ENCODE measurements at regions not wholly inside any gene's neighbourhood (a gene's known extent, or its start where the extent isn't known, plus 50 kb on each side); places are given as distances from the start of the nearest gene placed in this dataset.
"Not testable (repeated sequence)": the region's sequence is repeated elsewhere in the genome, so short reads cannot be mapped to it uniquely, and the experiment has no call there.

DNA sequence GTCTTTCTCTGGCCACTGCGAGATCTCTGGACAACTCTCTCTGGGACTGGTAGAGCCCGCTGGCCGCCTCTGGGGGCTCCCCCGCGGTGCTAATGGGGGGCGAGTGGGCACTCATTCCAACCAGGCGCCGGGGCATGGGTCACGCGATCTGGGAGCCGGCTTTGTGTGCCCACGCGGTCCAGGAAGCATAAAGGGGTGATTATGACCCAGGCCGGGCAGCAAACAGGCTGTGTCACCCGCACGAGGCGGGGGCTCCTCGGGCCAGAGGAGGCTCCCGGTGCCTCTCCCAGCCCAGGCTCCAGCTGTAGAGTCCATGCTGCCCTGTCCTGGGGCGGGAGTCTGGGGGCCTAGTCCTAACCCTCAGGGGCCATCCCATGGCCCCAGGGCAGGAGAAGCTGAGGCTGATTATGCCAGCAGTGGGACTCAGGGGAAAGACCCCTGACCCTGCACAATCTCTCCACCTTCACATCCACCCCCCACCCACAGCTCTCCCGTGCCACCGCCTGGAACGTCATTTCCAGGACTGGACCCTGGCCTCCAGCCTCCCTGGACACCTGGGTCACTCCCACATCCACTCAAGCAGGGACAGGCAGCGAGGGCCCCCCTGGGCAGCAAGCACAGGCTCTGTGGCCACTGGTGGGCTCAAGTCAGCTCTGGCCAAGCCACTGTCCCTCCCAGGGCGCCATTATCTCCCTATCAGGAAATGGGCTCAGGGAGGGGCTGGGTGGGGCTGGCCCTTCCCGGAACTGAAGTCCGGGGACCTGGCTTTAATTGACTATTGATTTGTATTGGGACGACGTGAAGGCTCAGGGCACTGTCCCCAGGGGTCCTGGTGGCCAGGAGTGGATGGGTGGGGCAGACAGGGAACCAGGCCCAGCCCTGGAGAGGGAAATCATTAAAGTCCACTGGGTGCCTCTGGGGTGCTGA lies 50.0 kb downstream of the PTPRS start:
- no peak overlapping the region for H3K27ac ChIP-seq (ENCODE audit: low read depth, low read length)
- peaks cover 5% of the 10 kb centered on the region for H3K36me3 ChIP-seq (ENCODE audit: insufficient read depth, low read length)
- H3K4me1 ChIP-seq (ENCODE audit: insufficient read depth, low read length) = peaks cover 31% of the 10 kb centered on the region
- no peak overlapping the region for H3K4me3 ChIP-seq (ENCODE audit: low read depth in 1 of 2, low read length in 2 of 2)
- no peaks in the 10 kb centered on the region for H3K27me3 ChIP-seq (ENCODE audit: control insufficient read depth in 1 of 2, insufficient read depth in 2 of 2, low read length in 2 of 2)
- H3K9ac ChIP-seq (ENCODE audit: low read length) = no peak overlapping the region
- H3K9me3 ChIP-seq (ENCODE audit: low read length) = no peaks in the 10 kb centered on the region

DNA sequence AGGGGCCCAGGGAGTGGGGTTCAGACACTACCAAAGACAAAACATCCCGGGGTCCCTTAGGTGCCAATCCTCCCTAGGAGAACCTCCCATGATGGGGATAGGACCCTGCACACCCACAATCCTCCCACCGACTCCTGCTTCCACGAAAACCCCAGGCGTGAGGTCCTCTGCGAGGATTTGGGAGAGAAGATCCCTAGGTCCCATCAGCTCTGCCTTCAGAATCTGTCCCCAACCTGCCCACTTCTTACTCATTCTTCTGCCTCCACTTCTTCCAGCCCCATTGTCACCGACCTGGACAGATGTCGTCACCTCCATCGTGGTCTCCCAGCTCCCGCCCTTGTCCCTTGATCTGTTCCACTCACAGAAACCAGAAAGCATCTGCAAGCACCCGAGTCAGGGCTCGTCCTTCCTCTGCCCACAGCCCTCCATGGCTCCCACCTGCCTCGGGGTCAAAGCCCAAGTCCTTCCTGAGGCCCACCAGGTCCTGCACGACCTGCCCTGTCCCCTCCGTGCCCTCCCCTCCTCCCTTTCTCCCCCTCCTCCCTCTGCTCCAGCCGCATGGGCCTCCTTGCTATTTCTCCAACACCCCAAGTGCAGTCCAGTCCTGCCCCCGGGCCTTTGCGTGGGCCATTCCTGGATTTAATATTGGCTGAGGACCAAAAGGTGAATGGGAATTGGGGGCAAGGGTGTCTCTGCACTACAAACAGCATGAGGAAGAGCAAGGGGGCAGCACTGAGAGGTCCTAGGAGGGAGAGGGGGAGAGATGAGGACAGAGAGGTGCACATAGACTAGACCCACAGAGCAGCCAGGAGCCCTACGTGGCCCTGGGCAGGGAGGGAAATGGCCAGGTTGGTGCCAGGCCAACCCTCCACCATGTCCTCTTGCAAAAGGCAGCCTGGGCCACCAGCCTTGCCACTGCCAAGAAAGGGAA lies 51.3 kb downstream of the PTPRS start:
- Histone ChIP-seq H3K27ac (ENCODE audit: low read depth, low read length) (no peak overlapping the region), H3K4me1 (ENCODE audit: insufficient read depth, low read length) (peaks cover 31% of the 10 kb centered on the region), H3K9me3 (ENCODE audit: low read length) (no peaks in the 10 kb centered on the region), H3K4me3 (ENCODE audit: low read depth in 1 of 2, low read length in 2 of 2) (no peak overlapping the region), H3K9ac (ENCODE audit: low read length) (no peak overlapping the region), H3K27me3 (ENCODE audit: control insufficient read depth in 1 of 2, insufficient read depth in 2 of 2, low read length in 2 of 2) (no peaks in the 10 kb centered on the region), H3K36me3 (ENCODE audit: insufficient read depth, low read length) (peaks cover 14% of the 10 kb centered on the region)

DNA sequence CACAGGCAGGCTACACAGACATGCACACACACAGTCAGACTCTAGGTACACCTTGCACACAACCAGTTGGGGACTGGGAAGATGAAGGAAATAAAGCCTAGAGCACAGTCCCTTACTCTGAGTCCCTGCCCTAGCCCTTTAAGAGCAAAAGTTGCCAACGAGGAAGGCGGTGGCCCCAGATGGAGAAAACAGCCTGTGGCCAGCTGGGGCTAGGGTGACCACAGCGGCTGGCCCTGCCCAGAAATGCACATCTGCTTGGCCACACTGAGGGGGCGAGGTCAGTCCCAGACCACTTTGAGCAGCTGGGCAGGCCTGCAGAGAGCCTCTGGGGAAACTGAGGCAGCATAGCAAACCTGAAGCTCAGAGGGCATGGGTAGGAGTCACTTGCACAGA lies 52.3 kb downstream of the PTPRS start:
- Histone ChIP-seq H3K9ac (ENCODE audit: low read length) (no peak overlapping the region), H3K27ac (ENCODE audit: low read depth, low read length) (no peak overlapping the region), H3K4me1 (ENCODE audit: insufficient read depth, low read length) (peaks cover 31% of the 10 kb centered on the region), H3K27me3 (ENCODE audit: control insufficient read depth in 1 of 2, insufficient read depth in 2 of 2, low read length in 2 of 2) (no peaks in the 10 kb centered on the region), H3K9me3 (ENCODE audit: low read length) (no peaks in the 10 kb centered on the region), H3K36me3 (ENCODE audit: insufficient read depth, low read length) (peaks cover 14% of the 10 kb centered on the region), H3K4me3 (ENCODE audit: low read depth in 1 of 2, low read length in 2 of 2) (peak overlapping the region in 1 of 2 donors; percentile 5)

DNA sequence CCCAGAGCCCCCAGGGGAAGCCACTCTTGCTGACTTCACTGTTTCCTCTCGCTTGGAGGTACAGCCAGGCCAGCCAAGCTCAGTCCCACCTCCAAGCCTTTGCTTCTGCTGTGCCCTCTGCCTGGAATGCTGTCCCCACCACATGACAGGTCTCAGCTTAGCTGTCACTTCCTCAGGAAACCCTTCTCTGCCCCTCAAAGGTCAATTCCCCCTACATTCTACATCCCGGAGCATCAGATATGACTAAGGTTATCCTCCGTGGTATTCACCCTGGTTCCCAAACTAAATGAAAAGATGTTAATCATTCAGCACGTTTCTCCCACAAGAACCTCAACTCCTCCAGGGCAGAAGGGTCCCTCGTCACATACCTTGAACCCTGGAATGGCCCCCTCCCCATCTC lies 53.5 kb downstream of the PTPRS start:
- peaks cover 14% of the 10 kb centered on the region for H3K36me3 ChIP-seq (ENCODE audit: insufficient read depth, low read length)
- no peak overlapping the region for H3K27ac ChIP-seq (ENCODE audit: low read depth, low read length)
- H3K9ac ChIP-seq (ENCODE audit: low read length) = no peak overlapping the region
- H3K9me3 ChIP-seq (ENCODE audit: low read length) = no peaks in the 10 kb centered on the region
- H3K4me3 ChIP-seq (ENCODE audit: low read depth in 1 of 2, low read length in 2 of 2) = no peak overlapping the region
- peaks cover 27% of the 10 kb centered on the region for H3K4me1 ChIP-seq (ENCODE audit: insufficient read depth, low read length)
- H3K27me3 ChIP-seq (ENCODE audit: control insufficient read depth in 1 of 2, insufficient read depth in 2 of 2, low read length in 2 of 2) = no peaks in the 10 kb centered on the region

DNA sequence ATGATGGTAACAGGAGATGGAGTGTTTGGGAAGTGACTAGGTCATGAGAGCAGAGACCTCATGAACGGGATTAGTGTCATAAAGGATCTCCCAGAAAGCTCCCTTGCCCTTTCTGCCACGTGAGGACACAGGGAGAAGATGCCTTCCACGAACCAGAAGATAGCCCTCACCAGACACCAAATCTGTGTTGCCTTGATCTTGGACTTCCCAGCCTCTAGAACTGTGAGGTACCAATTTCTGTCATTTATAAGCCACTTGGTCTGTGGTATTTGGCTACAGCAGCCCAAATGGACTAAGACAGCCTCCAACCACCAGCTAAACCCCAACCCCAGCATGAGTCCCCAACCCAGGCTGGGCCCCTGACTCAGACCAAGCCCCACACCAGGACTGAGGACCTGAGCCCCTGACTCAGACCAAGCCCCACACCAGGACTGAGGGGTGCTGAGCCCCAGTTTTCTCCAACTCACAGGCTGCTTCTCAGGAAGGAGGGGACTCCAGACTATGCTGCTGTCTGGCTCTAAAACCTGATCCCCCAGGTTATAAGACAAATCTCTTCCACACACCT lies 54.1 kb downstream of the PTPRS start:
- H3K36me3 ChIP-seq (ENCODE audit: insufficient read depth, low read length) = peaks cover 14% of the 10 kb centered on the region
- no peak overlapping the region for H3K9ac ChIP-seq (ENCODE audit: low read length)
- H3K27me3 ChIP-seq (ENCODE audit: control insufficient read depth in 1 of 2, insufficient read depth in 2 of 2, low read length in 2 of 2) = no peaks in the 10 kb centered on the region
- H3K4me1 ChIP-seq (ENCODE audit: insufficient read depth, low read length) = peaks cover 22% of the 10 kb centered on the region
- H3K9me3 ChIP-seq (ENCODE audit: low read length) = no peaks in the 10 kb centered on the region
- H3K27ac ChIP-seq (ENCODE audit: low read depth, low read length) = no peak overlapping the region
- no peak overlapping the region for H3K4me3 ChIP-seq (ENCODE audit: low read depth in 1 of 2, low read length in 2 of 2)

DNA sequence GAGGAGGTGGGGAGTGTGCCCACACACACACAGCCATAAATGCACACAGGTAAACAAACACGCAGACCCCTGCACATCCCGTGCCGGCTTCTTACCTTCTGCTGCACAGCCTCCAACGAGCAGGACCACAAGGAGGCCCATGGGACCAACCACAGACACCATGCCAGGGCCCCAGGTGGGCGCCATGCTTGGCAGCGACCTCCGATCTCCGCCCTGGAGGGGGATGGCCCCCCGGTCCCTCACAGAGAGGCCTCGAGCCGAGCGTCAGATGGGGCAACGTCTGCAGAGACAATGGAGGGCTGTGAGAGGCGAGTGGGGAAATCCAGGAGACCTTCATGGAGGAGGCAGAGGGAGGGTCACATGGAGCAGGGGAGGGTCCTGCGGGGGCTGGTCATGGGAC lies 54.7 kb downstream of the PTPRS start:
- no peak overlapping the region for H3K4me3 ChIP-seq (ENCODE audit: low read depth in 1 of 2, low read length in 2 of 2)
- H3K9me3 ChIP-seq (ENCODE audit: low read length) = no peaks in the 10 kb centered on the region
- peaks cover 16% of the 10 kb centered on the region for H3K4me1 ChIP-seq (ENCODE audit: insufficient read depth, low read length)
- no peak overlapping the region for H3K27ac ChIP-seq (ENCODE audit: low read depth, low read length)
- no peaks in the 10 kb centered on the region for H3K27me3 ChIP-seq (ENCODE audit: control insufficient read depth in 1 of 2, insufficient read depth in 2 of 2, low read length in 2 of 2)
- H3K9ac ChIP-seq (ENCODE audit: low read length) = no peak overlapping the region
- peaks cover 14% of the 10 kb centered on the region for H3K36me3 ChIP-seq (ENCODE audit: insufficient read depth, low read length)

DNA sequence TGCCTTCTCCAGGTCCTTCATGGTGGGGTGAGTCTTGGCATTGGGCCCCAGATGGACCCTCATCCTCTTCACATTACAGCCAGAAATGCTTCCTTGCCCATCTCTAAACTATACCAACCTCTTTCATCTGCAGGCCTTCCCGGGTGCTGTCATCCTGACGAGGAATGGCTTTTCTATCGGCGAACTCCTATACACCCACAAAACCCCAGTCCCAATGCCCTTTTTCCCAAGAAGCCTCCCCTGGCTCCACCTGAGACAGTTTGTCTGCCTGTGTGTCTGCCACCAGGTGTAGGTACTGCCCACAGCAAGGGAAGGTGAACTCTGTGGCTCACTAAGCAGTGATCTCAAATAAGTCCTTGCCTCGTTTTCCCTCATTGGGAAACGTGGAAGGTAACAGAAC lies 55.3 kb downstream of the PTPRS start:
- H3K36me3 ChIP-seq (ENCODE audit: insufficient read depth, low read length) = peaks cover 14% of the 10 kb centered on the region
- no peaks in the 10 kb centered on the region for H3K9me3 ChIP-seq (ENCODE audit: low read length)
- H3K27ac ChIP-seq (ENCODE audit: low read depth, low read length) = no peak overlapping the region
- no peak overlapping the region for H3K9ac ChIP-seq (ENCODE audit: low read length)
- peaks cover 12% of the 10 kb centered on the region for H3K4me1 ChIP-seq (ENCODE audit: insufficient read depth, low read length)
- no peak overlapping the region for H3K4me3 ChIP-seq (ENCODE audit: low read depth in 1 of 2, low read length in 2 of 2)
- no peaks in the 10 kb centered on the region for H3K27me3 ChIP-seq (ENCODE audit: control insufficient read depth in 1 of 2, insufficient read depth in 2 of 2, low read length in 2 of 2)

DNA sequence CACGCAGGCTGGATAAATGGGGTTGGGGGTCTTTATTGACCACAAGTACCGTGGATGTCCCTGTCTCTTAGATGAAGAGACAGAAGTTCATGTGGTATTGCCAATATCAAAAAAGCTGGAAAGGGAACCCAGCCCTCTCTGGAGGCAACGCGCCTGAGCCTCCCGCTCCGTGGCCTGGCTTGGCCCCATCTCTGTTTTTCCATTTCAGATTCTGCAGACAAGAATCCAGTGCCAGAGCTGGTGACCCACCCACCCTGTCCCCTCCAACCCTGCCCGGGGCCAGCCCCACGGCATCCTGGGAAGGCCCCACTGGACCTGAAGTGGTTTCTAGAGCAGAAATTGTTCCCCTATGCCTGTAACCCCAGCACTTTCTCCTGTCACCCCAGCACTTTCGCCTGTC lies 57.7 kb downstream of the PTPRS start:
- Histone ChIP-seq H3K27me3 (ENCODE audit: control insufficient read depth in 1 of 2, insufficient read depth in 2 of 2, low read length in 2 of 2) (no peaks in the 10 kb centered on the region), H3K36me3 (ENCODE audit: insufficient read depth, low read length) (peaks cover 14% of the 10 kb centered on the region), H3K27ac (ENCODE audit: low read depth, low read length) (no peak overlapping the region), H3K9me3 (ENCODE audit: low read length) (no peaks in the 10 kb centered on the region), H3K4me1 (ENCODE audit: insufficient read depth, low read length) (peaks cover under 1% of the 10 kb centered on the region), H3K9ac (ENCODE audit: low read length) (no peak overlapping the region), H3K4me3 (ENCODE audit: low read depth in 1 of 2, low read length in 2 of 2) (no peak overlapping the region)

DNA sequence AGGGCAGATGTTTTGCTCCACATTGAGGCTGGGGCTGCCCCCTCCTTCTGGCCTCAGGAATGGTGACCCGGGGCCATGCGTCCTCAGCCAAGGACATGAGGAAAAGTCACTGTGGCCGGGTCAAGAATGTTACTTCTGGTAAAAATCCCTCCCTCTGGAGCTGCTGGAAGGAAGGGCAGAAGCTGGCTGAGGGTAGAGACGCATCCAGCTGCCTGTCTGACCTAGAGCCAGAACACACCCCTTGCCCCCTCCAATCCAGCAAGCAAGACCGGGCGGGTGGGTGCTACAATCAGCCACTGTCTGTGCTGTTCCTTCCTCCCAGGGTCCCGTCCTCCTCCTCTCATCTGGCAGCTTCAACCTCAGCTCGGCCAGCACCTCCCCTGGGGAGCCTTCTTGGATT lies 59.0 kb downstream of the PTPRS start:
- H3K36me3 ChIP-seq (ENCODE audit: insufficient read depth, low read length) = peaks cover 14% of the 10 kb centered on the region
- H3K27ac ChIP-seq (ENCODE audit: low read depth, low read length) = no peak overlapping the region
- no peaks in the 10 kb centered on the region for H3K9me3 ChIP-seq (ENCODE audit: low read length)
- no peak overlapping the region for H3K4me3 ChIP-seq (ENCODE audit: low read depth in 1 of 2, low read length in 2 of 2)
- H3K9ac ChIP-seq (ENCODE audit: low read length) = no peak overlapping the region
- H3K27me3 ChIP-seq (ENCODE audit: control insufficient read depth in 1 of 2, insufficient read depth in 2 of 2, low read length in 2 of 2) = no peaks in the 10 kb centered on the region
- H3K4me1 ChIP-seq (ENCODE audit: insufficient read depth, low read length) = no peaks in the 10 kb centered on the region

DNA sequence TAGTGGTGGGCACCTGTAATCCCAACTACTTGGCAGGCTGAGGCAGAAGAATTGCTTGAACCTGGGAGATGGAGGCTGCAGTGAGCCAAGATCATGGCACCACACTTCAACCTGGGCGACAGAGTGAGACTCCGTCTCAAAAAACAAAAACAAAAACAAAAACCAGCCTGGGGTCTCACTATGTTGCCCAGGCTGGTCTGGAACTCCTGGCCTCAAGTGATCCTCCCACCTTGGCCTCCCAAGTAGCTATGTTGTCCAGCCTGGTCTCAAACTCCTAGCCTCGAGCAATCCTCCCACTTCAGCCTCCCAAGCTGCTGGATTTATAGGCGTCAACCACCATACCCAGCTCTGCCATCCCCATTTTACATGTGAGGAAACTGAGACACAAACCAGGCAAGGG lies 64.9 kb downstream of the PTPRS start:
- H3K9me3 ChIP-seq (ENCODE audit: low read length); H3K27me3 ChIP-seq (ENCODE audit: control insufficient read depth in 1 of 2, insufficient read depth in 2 of 2, low read length in 2 of 2); H3K4me3 ChIP-seq (ENCODE audit: low read depth in 1 of 2, low read length in 2 of 2); H3K4me1 ChIP-seq (ENCODE audit: insufficient read depth, low read length); H3K27ac ChIP-seq (ENCODE audit: low read depth, low read length); H3K9ac ChIP-seq (ENCODE audit: low read length): not testable (repeated sequence)
- peaks cover 22% of the 10 kb centered on the region for H3K36me3 ChIP-seq (ENCODE audit: insufficient read depth, low read length)

DNA sequence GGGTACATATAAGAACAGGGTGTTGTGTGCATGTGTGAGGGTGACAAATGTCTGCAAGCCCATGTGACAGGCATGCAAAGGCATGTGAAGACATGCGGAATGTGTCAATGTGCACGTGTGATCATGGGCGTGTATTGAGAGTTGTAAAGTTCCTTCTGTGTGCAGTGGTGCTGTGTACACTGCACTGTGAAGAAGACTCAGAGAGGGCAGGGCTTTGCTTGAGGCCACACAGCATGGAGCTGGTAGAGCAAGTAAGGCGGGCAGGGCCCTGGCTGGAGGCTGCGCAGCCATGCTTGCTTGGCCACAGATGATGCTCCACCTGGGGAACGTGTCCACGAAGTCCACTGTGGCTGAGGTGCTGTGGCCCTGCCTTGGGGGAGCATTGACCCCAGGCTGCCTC lies 66.8 kb downstream of the PTPRS start:
- no peak overlapping the region for H3K4me3 ChIP-seq (ENCODE audit: low read depth in 1 of 2, low read length in 2 of 2)
- no peak overlapping the region for H3K9ac ChIP-seq (ENCODE audit: low read length)
- no peak overlapping the region for H3K27ac ChIP-seq (ENCODE audit: low read depth, low read length)
- no peaks in the 10 kb centered on the region for H3K4me1 ChIP-seq (ENCODE audit: insufficient read depth, low read length)
- H3K27me3 ChIP-seq (ENCODE audit: control insufficient read depth in 1 of 2, insufficient read depth in 2 of 2, low read length in 2 of 2) = no peaks in the 10 kb centered on the region
- H3K9me3 ChIP-seq (ENCODE audit: low read length) = no peaks in the 10 kb centered on the region
- peaks cover 22% of the 10 kb centered on the region for H3K36me3 ChIP-seq (ENCODE audit: insufficient read depth, low read length)

Data from muscle layer of colon (tissue), 2 donors.